Erythroblast (primary cell): ENCODE measurements at regions not wholly inside any gene's neighbourhood (a gene's known extent, or its start where the extent isn't known, plus 50 kb on each side); places are given as distances from the start of the nearest gene placed in this dataset.

ENCODE experiments used
- DNase-seq, 2 experiments: peaks; one replicate each; lab custom pipeline; 2025; lab: John Stamatoyannopoulos, UW
- GATA1 ChIP-seq: IDR thresholded peaks from 2 replicates; pipeline ENCODE4 v1.6.1; 2011; ENCODE audit warnings: low read depth, mild to moderate bottlenecking, control low read depth, low read length, moderate library complexity
- POLR2A ChIP-seq: IDR thresholded peaks from 2 replicates; pipeline ENCODE4 v1.6.1; 2011; ENCODE audit warnings: mild to moderate bottlenecking, low read length

- TF ChIP-seq POLR2A = no peak
- no peak for TF ChIP-seq GATA1
These were observed 138.1 kb downstream of the TMCO5A start for GRCh38 chr15:38072348-38073177.

GRCh38 chr15:38073178-38073946 lies 138.9 kb downstream of the TMCO5A start:
- DNase-seq = peak in 1 of 2 experiments; percentile 4

More at GRCh38 chr15:38072348-38073177, 138.1 kb downstream of the TMCO5A start:
- peak; percentile 58 to 68 for DNase-seq

GRCh38 chr15:38074029-38074428 lies 139.6 kb downstream of the TMCO5A start:
- no peak for DNase-seq
- TF ChIP-seq POLR2A (no peak), GATA1 (no peak)

More at GRCh38 chr15:38073178-38073946, 138.9 kb downstream of the TMCO5A start:
- no peak for TF ChIP-seq POLR2A
- no peak for TF ChIP-seq GATA1

- TF ChIP-seq GATA1 (no peak), POLR2A (no peak)
- no peak for DNase-seq
These were observed 141.0 kb downstream of the TMCO5A start for GRCh38 chr15:38075466-38075865.

- TF ChIP-seq POLR2A = no peak
- no peak for TF ChIP-seq GATA1
- no peak for DNase-seq
These were observed 142.3 kb downstream of the TMCO5A start for GRCh38 chr15:38076786-38077185.

- TF ChIP-seq POLR2A = no peak
- no peak for TF ChIP-seq GATA1
- DNase-seq = no peak
These were observed 144.8 kb downstream of the TMCO5A start for GRCh38 chr15:38079236-38079635.

GRCh38 chr15:38080651-38081275 lies 146.3 kb downstream of the TMCO5A start:
- no peak for TF ChIP-seq POLR2A
- no peak for TF ChIP-seq GATA1
- peak in 1 of 2 experiments; percentile 6 for DNase-seq

GRCh38 chr15:38084289-38084688 lies 149.8 kb downstream of the TMCO5A start:
- TF ChIP-seq POLR2A (no peak), GATA1 (no peak)
- DNase-seq = no peak

GRCh38 chr15:38085114-38085513 lies 150.7 kb downstream of the TMCO5A start:
- no peak for TF ChIP-seq POLR2A
- no peak for TF ChIP-seq GATA1
- no peak for DNase-seq

- no peak for DNase-seq
- no peak for TF ChIP-seq POLR2A
- TF ChIP-seq GATA1 = no peak
These were observed 151.6 kb downstream of the TMCO5A start for GRCh38 chr15:38085931-38086568.

GRCh38 chr15:38086611-38087010 lies 152.2 kb downstream of the TMCO5A start:
- TF ChIP-seq POLR2A (no peak), GATA1 (no peak)
- DNase-seq = no peak

- no peak for TF ChIP-seq POLR2A
- no peak for TF ChIP-seq GATA1
- DNase-seq = no peak
These were observed 154.5 kb downstream of the TMCO5A start for GRCh38 chr15:38088971-38089370.

- DNase-seq = no peak
- TF ChIP-seq GATA1 (no peak), POLR2A (no peak)
These were observed 155.8 kb downstream of the TMCO5A start for GRCh38 chr15:38090223-38090622.
